Sigmoid colon (tissue), 6 donors: ENCODE measurements at regions not wholly inside any gene's neighbourhood (a gene's known extent, or its start where the extent isn't known, plus 50 kb on each side); places are given as distances from the start of the nearest gene placed in this dataset.

Experiments
- DNase-seq: peaks from one replicate; pipeline ENCODE4 v3.0.0-alpha.2; 2019
- H3K27ac ChIP-seq, 4 donors: fragments of 200-600 bp; sonication (generic); one replicate each; pipeline ENCODE4 v1.5.1; 2016 to 2019; ENCODE audit warnings: mild to moderate bottlenecking in 1 of 4
- H3K27me3 ChIP-seq, 3 donors: fragments of 200-600 bp; sonication (generic); one replicate each; pipeline ENCODE4 v1.5.1; 2019; ENCODE audit warnings: mild to moderate bottlenecking in 1 of 3
- H3K36me3 ChIP-seq, 4 donors: fragments of 200-600 bp; sonication (generic); one replicate each; pipeline ENCODE4 v1.5.1; 2016 to 2019
- H3K4me1 ChIP-seq, 4 donors: fragments of 200-600 bp; sonication (generic); one replicate each; pipeline ENCODE4 v1.5.1; 2017 to 2019
- H3K4me3 ChIP-seq, 4 donors: fragments of 200-600 bp; sonication (generic); one replicate each; pipeline ENCODE4 v1.5.1; 2017 to 2019; ENCODE audit warnings: mild to moderate bottlenecking in 2 of 4, moderate library complexity in 1 of 4
- H3K9me3 ChIP-seq, 4 donors: fragments of 200-600 bp in 3 of 4; sonication (generic) in 3 of 4; one replicate each; pipeline versions ENCODE4 v1.5.1 to v1.6.1; 2013 to 2019
- CTCF ChIP-seq, 4 experiments: fragments of 450-650 bp in 3 of 4; fragments of 200-600 bp in 1 of 4; IDR thresholded peaks; one replicate each; pipeline ENCODE4 v1.5.1; 2016 to 2019; ENCODE audit warnings: antibody characterized with exemption in 4 of 4, mild to moderate bottlenecking in 3 of 4, moderate library complexity in 2 of 4
- EP300 ChIP-seq, 4 donors: sonication (generic); formaldehyde crosslinking; IDR thresholded peaks; one replicate each; pipeline ENCODE4 v1.6.1; 2017; ENCODE audit warnings: antibody characterized with exemption in 4 of 4
- POLR2A ChIP-seq, 2 donors: fragments of 450-650 bp; IDR thresholded peaks; one replicate each; pipeline ENCODE4 v1.6.1; 2016; ENCODE audit warnings: antibody characterized with exemption in 2 of 2, mild to moderate bottlenecking in 2 of 2, moderate library complexity in 2 of 2
- POLR2AphosphoS5 ChIP-seq, 4 donors: sonication (generic); formaldehyde crosslinking; IDR thresholded peaks; one replicate each; pipeline ENCODE4 v1.6.1; 2017; ENCODE audit warnings: antibody characterized with exemption in 4 of 4
- WGBS, 2 donors: extraction: QIAGEN DNeasy Blood & Tissue Kit; methylation state at CpG; one replicate each; pipeline ENCODE4 v1.1.7; 2013; 5-methylcytosine and 5-hydroxymethylcytosine counted together
- intact Hi-C: fragments of 100-400 bp; cut with DNase I; formaldehyde crosslinking; loops from one replicate; pipeline ENCODE4 v1.15.1; 2023
- donor health status: healthy with polysubstance abuse.
- donor health status: healthy.

- Histone ChIP-seq H3K36me3 (no peaks in the 10 kb centered on the region), H3K27me3 (no peaks in the 10 kb centered on the region), H3K4me3 (no peak overlapping the region), H3K27ac (no peak overlapping the region), H3K4me1 (no peaks in the 10 kb centered on the region), H3K9me3 (peaks cover 0 to 12% (median 7%) of the 10 kb centered on the region in 4 donors)
- WGBS, 2 donors = 67 to 77% methylated on average over 3 of the region's 3 CpGs
- TF ChIP-seq POLR2AphosphoS5 (IDR thresholded peaks at IDR 0.05) (no peak), POLR2A (IDR thresholded peaks at IDR 0.05) (no peak), EP300 (IDR thresholded peaks at IDR 0.05) (no peak), CTCF (IDR thresholded peaks at IDR 0.05) (no peak)
- DNase-seq = peak; percentile 36
- intact Hi-C loops = no loop called here
Observed at GRCh38 chr14:105935384-105935783, 409.0 kb downstream of the TMEM121 start.

- 82 to 87% methylated on average over 11 of the region's 11 CpGs for WGBS, 2 donors
- intact Hi-C loops = no loop called here
- H3K36me3 ChIP-seq = no peaks in the 10 kb centered on the region
- H3K9me3 ChIP-seq = peaks cover 0 to 12% (median 7%) of the 10 kb centered on the region in 4 donors
- H3K27ac ChIP-seq = no peak overlapping the region
- no peak overlapping the region for H3K4me3 ChIP-seq
- no peaks in the 10 kb centered on the region for H3K27me3 ChIP-seq
- TF ChIP-seq POLR2A (IDR thresholded peaks at IDR 0.05) (no peak), EP300 (IDR thresholded peaks at IDR 0.05) (no peak), CTCF (IDR thresholded peaks at IDR 0.05) (no peak), POLR2AphosphoS5 (IDR thresholded peaks at IDR 0.05) (no peak)
- peak; percentile 46 for DNase-seq
- H3K4me1 ChIP-seq = no peaks in the 10 kb centered on the region
Observed at GRCh38 chr14:105937253-105938054, 411.1 kb downstream of the TMEM121 start.

- intact Hi-C loops = no loop called here
- WGBS, 2 donors = 85 to 90% methylated on average over 17 of the region's 17 CpGs
Observed at GRCh38 chr14:105938055-105938863, 411.9 kb downstream of the TMEM121 start.

GRCh38 chr14:105938959-105939358, 412.6 kb downstream of the TMEM121 start:
- TF ChIP-seq POLR2AphosphoS5 (IDR thresholded peaks at IDR 0.05) (no peak), EP300 (IDR thresholded peaks at IDR 0.05) (no peak), POLR2A (IDR thresholded peaks at IDR 0.05) (no peak), CTCF (IDR thresholded peaks at IDR 0.05) (no peak)
- peaks cover 0 to 12% (median 7%) of the 10 kb centered on the region in 4 donors for H3K9me3 ChIP-seq
- H3K36me3 ChIP-seq = no peaks in the 10 kb centered on the region
- H3K4me3 ChIP-seq = no peak overlapping the region
- intact Hi-C loops = no loop called here
- 19 to 35% methylated on average over 1 of the region's 1 CpG for WGBS, 2 donors
- no peaks in the 10 kb centered on the region for H3K27me3 ChIP-seq
- no peak for DNase-seq
- no peaks in the 10 kb centered on the region for H3K4me1 ChIP-seq
- H3K27ac ChIP-seq = no peak overlapping the region

More at GRCh38 chr14:105938055-105938863, 411.9 kb downstream of the TMEM121 start:
- peak; percentile 28 for DNase-seq
- Histone ChIP-seq H3K27me3 (no peaks in the 10 kb centered on the region), H3K9me3 (peaks cover 0 to 12% (median 7%) of the 10 kb centered on the region in 4 donors), H3K4me1 (no peaks in the 10 kb centered on the region), H3K27ac (no peak overlapping the region), H3K4me3 (no peak overlapping the region), H3K36me3 (no peaks in the 10 kb centered on the region)
- TF ChIP-seq CTCF (IDR thresholded peaks at IDR 0.05) = no peak
- no peak for TF ChIP-seq EP300 (IDR thresholded peaks at IDR 0.05)
- TF ChIP-seq POLR2AphosphoS5 (IDR thresholded peaks at IDR 0.05) = no peak
